ENCODE measurements at regions not wholly inside any gene's neighbourhood (a gene's known extent, or its start where the extent isn't known, plus 50 kb on each side); places are given as distances from the start of the nearest gene placed in this dataset.

DNA sequence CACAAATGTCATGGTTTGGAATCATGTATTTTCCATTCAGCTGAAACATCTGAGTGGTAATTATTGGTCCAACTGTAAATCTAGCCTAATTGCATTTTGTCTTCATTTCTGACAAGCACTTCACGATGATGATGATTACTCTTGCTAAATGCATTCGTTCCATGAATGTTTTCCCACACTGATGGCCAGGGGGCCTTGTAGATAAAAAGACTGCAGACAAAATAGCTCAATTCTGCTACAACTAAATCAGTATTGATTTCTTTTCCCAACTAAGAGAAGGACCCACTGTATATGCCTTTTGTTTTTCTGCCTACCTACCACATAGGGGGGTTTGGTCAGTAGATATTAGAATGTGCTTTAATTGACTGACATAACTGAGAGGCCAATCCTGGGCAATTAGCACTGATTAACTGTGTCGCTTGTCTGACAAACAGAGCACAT, 1351.3 kb upstream of the NUDT12 start:
- intact Hi-C loops (cut with DNase I; ENCODE audit: low total_unique reads), result no loop called here
- no peaks in the 10 kb centered on the region for H3K4me1 ChIP-seq
- no peaks in the 10 kb centered on the region for H3K9me3 ChIP-seq
- no peak overlapping the region for H3K4me3 ChIP-seq
- H3K27me3 ChIP-seq, result no peaks in the 10 kb centered on the region
- no peak overlapping the region for H3K27ac ChIP-seq
- no peaks in the 10 kb centered on the region for H3K36me3 ChIP-seq
- 59 to 75% (median 68%) methylated on average over 3 of the region's 3 CpGs for WGBS, 5 donors
- TF ChIP-seq POLR2A (IDR thresholded peaks at IDR 0.05), result no peak
- no peak for TF ChIP-seq EP300 (IDR thresholded peaks at IDR 0.05)
- no peak for TF ChIP-seq POLR2AphosphoS5 (IDR thresholded peaks at IDR 0.05)
- TF ChIP-seq, protein P1, sequence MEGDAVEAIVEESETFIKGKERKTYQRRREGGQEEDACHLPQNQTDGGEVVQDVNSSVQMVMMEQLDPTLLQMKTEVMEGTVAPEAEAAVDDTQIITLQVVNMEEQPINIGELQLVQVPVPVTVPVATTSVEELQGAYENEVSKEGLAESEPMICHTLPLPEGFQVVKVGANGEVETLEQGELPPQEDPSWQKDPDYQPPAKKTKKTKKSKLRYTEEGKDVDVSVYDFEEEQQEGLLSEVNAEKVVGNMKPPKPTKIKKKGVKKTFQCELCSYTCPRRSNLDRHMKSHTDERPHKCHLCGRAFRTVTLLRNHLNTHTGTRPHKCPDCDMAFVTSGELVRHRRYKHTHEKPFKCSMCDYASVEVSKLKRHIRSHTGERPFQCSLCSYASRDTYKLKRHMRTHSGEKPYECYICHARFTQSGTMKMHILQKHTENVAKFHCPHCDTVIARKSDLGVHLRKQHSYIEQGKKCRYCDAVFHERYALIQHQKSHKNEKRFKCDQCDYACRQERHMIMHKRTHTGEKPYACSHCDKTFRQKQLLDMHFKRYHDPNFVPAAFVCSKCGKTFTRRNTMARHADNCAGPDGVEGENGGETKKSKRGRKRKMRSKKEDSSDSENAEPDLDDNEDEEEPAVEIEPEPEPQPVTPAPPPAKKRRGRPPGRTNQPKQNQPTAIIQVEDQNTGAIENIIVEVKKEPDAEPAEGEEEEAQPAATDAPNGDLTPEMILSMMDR (IDR thresholded peaks at IDR 0.05), result no peak
- DNase-seq, result peak in 1 of 2 donors; percentile 11

DNA sequence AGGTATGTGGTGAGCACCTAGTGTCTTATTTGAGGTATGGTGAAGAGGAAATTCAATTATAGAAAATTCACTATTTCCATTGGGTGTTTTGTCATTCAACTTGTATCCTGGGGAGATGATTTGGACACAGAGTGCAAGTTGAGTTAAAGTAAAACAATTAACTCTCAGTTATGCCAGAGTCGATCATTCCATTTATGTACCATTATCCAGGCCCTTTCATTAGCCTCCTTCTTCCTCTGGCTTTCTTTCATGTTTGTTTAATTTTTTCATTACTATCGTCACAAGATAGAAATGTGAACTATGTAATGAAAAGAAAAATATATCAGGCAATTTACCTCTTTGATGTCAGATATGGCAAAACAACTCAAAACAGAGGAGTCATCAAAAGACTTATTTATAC, 1347.2 kb upstream of the NUDT12 start:
- intact Hi-C loops (cut with DNase I; ENCODE audit: low total_unique reads), result no loop called here
- 28 to 53% (median 30%) methylated on average over 2 of the region's 2 CpGs for whole genome bisulfite sequencing, 5 donors
- DNase-seq, result no peak
- H3K9me3 ChIP-seq, result no peaks in the 10 kb centered on the region
- no peaks in the 10 kb centered on the region for H3K27me3 ChIP-seq
- no peak overlapping the region for H3K27ac ChIP-seq
- H3K4me3 ChIP-seq, result no peak overlapping the region
- no peaks in the 10 kb centered on the region for H3K4me1 ChIP-seq
- H3K36me3 ChIP-seq, result no peaks in the 10 kb centered on the region
- TF ChIP-seq POLR2AphosphoS5 (IDR thresholded peaks at IDR 0.05) (no peak), EP300 (IDR thresholded peaks at IDR 0.05) (no peak), POLR2A (IDR thresholded peaks at IDR 0.05) (no peak)
- TF ChIP-seq, protein P1 (IDR thresholded peaks at IDR 0.05), result no peak

DNA sequence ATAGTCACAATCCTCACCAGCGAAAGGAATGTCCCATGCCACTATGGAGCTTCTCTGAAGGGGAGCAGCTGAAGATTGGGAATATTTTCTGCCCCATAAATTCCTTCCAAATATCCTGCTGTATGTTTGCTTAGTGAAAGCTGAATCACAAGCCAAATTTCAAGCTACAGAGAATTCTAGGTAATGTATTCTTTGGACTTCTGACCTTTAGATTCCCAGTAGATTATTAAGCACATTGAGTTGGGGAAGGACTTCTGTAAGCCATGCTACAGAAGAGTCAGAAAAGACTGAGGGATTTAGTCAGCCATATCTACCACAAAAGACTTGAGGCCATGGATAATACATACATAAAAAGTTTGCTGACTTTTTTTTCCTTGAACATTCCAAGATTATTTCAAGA, 1342.0 kb upstream of the NUDT12 start:
- intact Hi-C loops (cut with DNase I; ENCODE audit: low total_unique reads), result no loop called here
- TF ChIP-seq POLR2A (IDR thresholded peaks at IDR 0.05), result no peak
- no peak for TF ChIP-seq POLR2AphosphoS5 (IDR thresholded peaks at IDR 0.05)
- TF ChIP-seq, protein P1 (IDR thresholded peaks at IDR 0.05), result no peak
- no peak for TF ChIP-seq EP300 (IDR thresholded peaks at IDR 0.05)
- H3K4me3 ChIP-seq, result no peak overlapping the region
- H3K4me1 ChIP-seq, result no peaks in the 10 kb centered on the region
- H3K36me3 ChIP-seq, result no peaks in the 10 kb centered on the region
- no peak for DNase-seq
- no peaks in the 10 kb centered on the region for H3K27me3 ChIP-seq
- H3K9me3 ChIP-seq, result peaks cover 0 to 7% (median 0%) of the 10 kb centered on the region in 4 donors
- WGBS, 5 donors, result 76 to 90% (median 82%) methylated on average over 1 of the region's 1 CpG
- no peak overlapping the region for H3K27ac ChIP-seq

DNA sequence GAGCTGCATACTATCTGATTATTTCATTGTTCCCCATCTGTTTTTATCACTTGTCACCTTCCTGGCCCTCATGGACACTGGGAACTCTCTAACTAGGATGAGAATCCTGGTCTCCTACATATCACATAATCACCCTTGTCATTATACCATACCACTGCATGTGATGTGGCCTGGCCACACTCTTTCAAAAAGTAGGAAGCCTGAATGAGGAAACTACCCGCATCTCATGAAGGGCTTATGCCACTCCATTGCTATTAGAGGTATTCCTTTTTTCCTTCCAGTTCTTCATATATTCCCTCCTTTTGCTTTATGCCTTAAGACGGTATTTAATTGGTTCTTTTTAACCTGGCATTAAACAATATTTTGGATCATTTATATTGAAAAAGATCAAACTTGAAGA, 1341.4 kb upstream of the NUDT12 start:
- Histone ChIP-seq H3K4me3 (no peak overlapping the region), H3K36me3 (no peaks in the 10 kb centered on the region), H3K9me3 (peaks cover 0 to 7% (median 0%) of the 10 kb centered on the region in 4 donors), H3K4me1 (no peaks in the 10 kb centered on the region), H3K27ac (no peak overlapping the region), H3K27me3 (no peaks in the 10 kb centered on the region)
- no peak for TF ChIP-seq EP300 (IDR thresholded peaks at IDR 0.05)
- TF ChIP-seq POLR2A (IDR thresholded peaks at IDR 0.05), result no peak
- 47 to 98% (median 93%) methylated on average over 2 of the region's 2 CpGs for WGBS, 5 donors
- intact Hi-C loops (cut with DNase I; ENCODE audit: low total_unique reads), result no loop called here
- no peak for DNase-seq

DNA sequence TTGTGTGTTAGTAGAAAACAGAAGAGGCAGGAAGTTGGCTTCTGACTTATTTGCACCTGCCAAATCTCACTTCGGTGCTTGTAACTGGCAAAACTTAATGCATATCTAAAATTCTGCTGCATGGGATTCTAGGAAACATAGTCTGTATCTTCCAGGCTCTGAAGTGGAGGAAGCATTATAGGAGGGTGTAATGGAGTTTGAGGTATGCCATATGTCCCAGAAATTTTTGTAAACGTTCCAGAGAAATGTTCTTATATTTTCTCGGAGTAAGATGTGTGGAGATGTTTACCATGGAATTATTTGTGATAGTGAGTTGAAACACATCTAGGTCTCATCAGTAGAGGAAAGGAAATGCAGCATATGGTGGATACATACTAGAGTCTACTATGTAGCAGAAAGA, 1329.0 kb upstream of the NUDT12 start:
- Histone ChIP-seq H3K27me3 (no peaks in the 10 kb centered on the region), H3K36me3 (no peaks in the 10 kb centered on the region), H3K9me3 (no peaks in the 10 kb centered on the region), H3K4me1 (no peaks in the 10 kb centered on the region), H3K27ac (no peak overlapping the region), H3K4me3 (no peak overlapping the region)
- DNase-seq, result peak in 1 of 2 donors; percentile 15
- TF ChIP-seq POLR2A (IDR thresholded peaks at IDR 0.05), result no peak
- TF ChIP-seq, protein P1 (IDR thresholded peaks at IDR 0.05), result no peak
- TF ChIP-seq EP300 (IDR thresholded peaks at IDR 0.05), result no peak
- no peak for TF ChIP-seq POLR2AphosphoS5 (IDR thresholded peaks at IDR 0.05)
- WGBS, 5 donors, result 56 to 66% (median 58%) methylated on average over 3 of the region's 3 CpGs
- intact Hi-C loops (cut with DNase I; ENCODE audit: low total_unique reads), result no loop called here

All from stomach (tissue), 8 donors.